OCI-LY3 (cell line): ENCODE measurements at regions not wholly inside any gene's neighbourhood (a gene's known extent, or its start where the extent isn't known, plus 50 kb on each side); places are given as distances from the start of the nearest gene placed in this dataset.

Source experiments
- EZH2phosphoT487 ChIP-seq: fragments of 200-600 bp; shearing (Covaris generic); IDR thresholded peaks from 2 replicates; pipeline ENCODE4 v1.6.1; 2018; ENCODE audit warnings: antibody characterized with exemption, mixed run types, low read depth
- TF ChIP-seq, protein P1 (sequence below): fragments of 200-600, 300-600 bp; sonication (generic); IDR thresholded peaks from 2 replicates; pipeline ENCODE4 v1.5.1; 2014; ENCODE audit warnings: antibody characterized with exemption, low read length, low read depth

- no peak for TF ChIP-seq EZH2phosphoT487
- TF ChIP-seq, protein P1, sequence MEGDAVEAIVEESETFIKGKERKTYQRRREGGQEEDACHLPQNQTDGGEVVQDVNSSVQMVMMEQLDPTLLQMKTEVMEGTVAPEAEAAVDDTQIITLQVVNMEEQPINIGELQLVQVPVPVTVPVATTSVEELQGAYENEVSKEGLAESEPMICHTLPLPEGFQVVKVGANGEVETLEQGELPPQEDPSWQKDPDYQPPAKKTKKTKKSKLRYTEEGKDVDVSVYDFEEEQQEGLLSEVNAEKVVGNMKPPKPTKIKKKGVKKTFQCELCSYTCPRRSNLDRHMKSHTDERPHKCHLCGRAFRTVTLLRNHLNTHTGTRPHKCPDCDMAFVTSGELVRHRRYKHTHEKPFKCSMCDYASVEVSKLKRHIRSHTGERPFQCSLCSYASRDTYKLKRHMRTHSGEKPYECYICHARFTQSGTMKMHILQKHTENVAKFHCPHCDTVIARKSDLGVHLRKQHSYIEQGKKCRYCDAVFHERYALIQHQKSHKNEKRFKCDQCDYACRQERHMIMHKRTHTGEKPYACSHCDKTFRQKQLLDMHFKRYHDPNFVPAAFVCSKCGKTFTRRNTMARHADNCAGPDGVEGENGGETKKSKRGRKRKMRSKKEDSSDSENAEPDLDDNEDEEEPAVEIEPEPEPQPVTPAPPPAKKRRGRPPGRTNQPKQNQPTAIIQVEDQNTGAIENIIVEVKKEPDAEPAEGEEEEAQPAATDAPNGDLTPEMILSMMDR: no peak
Measured at GRCh38 chr7:15870347-15870746, 183.9 kb upstream of the MEOX2 start.
